Kidney epithelial cell (primary cell): ENCODE measurements at regions not wholly inside any gene's neighbourhood (a gene's known extent, or its start where the extent isn't known, plus 50 kb on each side); places are given as distances from the start of the nearest gene placed in this dataset.

Experiments used
- DNase-seq: peaks from one replicate; pipeline ENCODE4 v3.0.0-alpha.2; 2010; ENCODE audit warnings: low read depth
- H3K27me3 ChIP-seq: 2 replicates; pipeline ENCODE4 v1.6.0; 2011; ENCODE audit warnings: low read length; ENCODE audit not compliant: control insufficient read depth, insufficient read depth
- H3K36me3 ChIP-seq: 2 replicates; pipeline ENCODE4 v1.5.1; 2011; ENCODE audit warnings: low read length; ENCODE audit not compliant: control insufficient read depth, insufficient read depth
- H3K4me3 ChIP-seq: 2 replicates; pipeline ENCODE4 v1.5.1; 2011; ENCODE audit warnings: low read depth, mild to moderate bottlenecking, control low read depth, low read length
- CTCF ChIP-seq: IDR thresholded peaks from 2 replicates; pipeline ENCODE4 v1.5.1; 2011; ENCODE audit warnings: mild to moderate bottlenecking, moderate library complexity, low read length, control low read depth, inconsistent platforms; ENCODE audit not compliant: insufficient read depth, poor library complexity, severe bottlenecking

GRCh38 chr7:26437003-26437532, 145.4 kb downstream of the SNX10 start:
- TF ChIP-seq CTCF = no peak
- Histone ChIP-seq H3K4me3 (no peak overlapping the region), H3K27me3 (no peaks in the 10 kb centered on the region), H3K36me3 (no peaks in the 10 kb centered on the region)
- no peak for DNase-seq

- no peaks in the 10 kb centered on the region for H3K36me3 ChIP-seq
- H3K4me3 ChIP-seq = no peak overlapping the region
- no peak for TF ChIP-seq CTCF
- DNase-seq = no peak
- H3K27me3 ChIP-seq = no peaks in the 10 kb centered on the region
Observed at GRCh38 chr7:26438078-26438477, 146.4 kb downstream of the SNX10 start.

- H3K36me3 ChIP-seq = no peaks in the 10 kb centered on the region
- TF ChIP-seq CTCF = no peak
- no peaks in the 10 kb centered on the region for H3K27me3 ChIP-seq
- H3K4me3 ChIP-seq = no peak overlapping the region
- no peak for DNase-seq
Observed at GRCh38 chr7:26439521-26440232, 148.0 kb downstream of the SNX10 start.

GRCh38 chr7:26440233-26441001, 148.8 kb downstream of the SNX10 start:
- TF ChIP-seq CTCF = no peak
- Histone ChIP-seq H3K4me3 (no peak overlapping the region), H3K36me3 (no peaks in the 10 kb centered on the region), H3K27me3 (no peaks in the 10 kb centered on the region)
- DNase-seq = no peak

- Histone ChIP-seq H3K27me3 (no peaks in the 10 kb centered on the region), H3K36me3 (no peaks in the 10 kb centered on the region), H3K4me3 (no peak overlapping the region)
- no peak for DNase-seq
- TF ChIP-seq CTCF = no peak
Observed at GRCh38 chr7:26441002-26441521, 149.4 kb downstream of the SNX10 start.
